DOHH2 (cell line): ENCODE measurements at regions not wholly inside any gene's neighbourhood (a gene's known extent, or its start where the extent isn't known, plus 50 kb on each side); places are given as distances from the start of the nearest gene placed in this dataset.

Experiments
- H3F3A ChIP-seq: fragments of 200-600 bp; sonication (generic), shearing (Covaris generic); 2 replicates; pipeline ENCODE4 v1.6.0; 2016; ENCODE audit warnings: antibody characterized with exemption, mild to moderate bottlenecking; ENCODE audit not compliant: control insufficient read depth, insufficient read depth
- H3K27ac ChIP-seq: fragments of 200-600 bp; sonication (generic); 2 replicates; pipeline ENCODE4 v1.5.1; 2014; ENCODE audit warnings: low read depth, mild to moderate bottlenecking, low read length, moderate library complexity
- H3K27me3 ChIP-seq: fragments of 200-600 bp; sonication (generic); 2 replicates; pipeline ENCODE4 v1.6.1; 2014; ENCODE audit warnings: mild to moderate bottlenecking, low read length, mixed read lengths; ENCODE audit not compliant: control insufficient read depth
- H3K36me3 ChIP-seq: fragments of 200-600 bp; sonication (generic); 2 replicates; pipeline ENCODE4 v1.6.1; 2014; ENCODE audit warnings: mild to moderate bottlenecking, low read length, moderate library complexity, mixed read lengths; ENCODE audit not compliant: control insufficient read depth
- H3K4me1 ChIP-seq: fragments of 200-600 bp; sonication (generic); 2 replicates; pipeline ENCODE4 v1.6.1; 2014; ENCODE audit warnings: mild to moderate bottlenecking, low read length, mixed read lengths; ENCODE audit not compliant: control insufficient read depth
- H3K4me2 ChIP-seq: fragments of 200-600 bp; sonication (generic); 2 replicates; pipeline ENCODE4 v1.6.0; 2014; ENCODE audit warnings: mild to moderate bottlenecking, low read length, moderate library complexity
- H3K4me3 ChIP-seq: fragments of 200-600 bp; sonication (generic); 2 replicates; pipeline ENCODE4 v1.5.1; 2014; ENCODE audit warnings: mild to moderate bottlenecking, low read length, mixed read lengths
- H3K79me2 ChIP-seq: fragments of 200-600 bp; sonication (generic); 2 replicates; pipeline ENCODE4 v1.6.1; 2014; ENCODE audit warnings: mild to moderate bottlenecking, low read length, mixed read lengths; ENCODE audit not compliant: control insufficient read depth
- H3K9me2 ChIP-seq: fragments of 200-600 bp; sonication (generic); replicated peaks from 2 replicates; pipeline ENCODE4 v1.6.1; 2014; ENCODE audit warnings: mild to moderate bottlenecking, low read length, mixed read lengths; ENCODE audit not compliant: control insufficient read depth
- H3K9me3 ChIP-seq: fragments of 200-600 bp; sonication (generic); 2 replicates; pipeline ENCODE4 v1.6.1; 2014; ENCODE audit warnings: antibody characterized with exemption, low read length, mixed read lengths; ENCODE audit not compliant: control insufficient read depth, insufficient read depth
- H4K20me1 ChIP-seq: fragments of 200-600 bp; sonication (generic); 2 replicates; pipeline ENCODE4 v1.6.0; 2014; ENCODE audit warnings: low read depth, mild to moderate bottlenecking, antibody characterized with exemption, low read length, moderate library complexity; ENCODE audit not compliant: control insufficient read depth, insufficient read depth
- EZH2phosphoT487 ChIP-seq: fragments of 200-600 bp; sonication (generic); IDR thresholded peaks from 2 replicates; pipeline ENCODE4 v1.6.1; 2017; ENCODE audit warnings: borderline replicate concordance, mild to moderate bottlenecking, antibody characterized with exemption, low read length, moderate library complexity, mixed read lengths
- TF ChIP-seq, protein P1 (sequence below): fragments of 200-600 bp; sonication (generic); IDR thresholded peaks from one replicate; pipeline ENCODE4 v1.5.1; 2014; ENCODE audit warnings: antibody characterized with exemption, mild to moderate bottlenecking, low read depth, low read length; ENCODE audit not compliant: poor library complexity, severe bottlenecking

DNA sequence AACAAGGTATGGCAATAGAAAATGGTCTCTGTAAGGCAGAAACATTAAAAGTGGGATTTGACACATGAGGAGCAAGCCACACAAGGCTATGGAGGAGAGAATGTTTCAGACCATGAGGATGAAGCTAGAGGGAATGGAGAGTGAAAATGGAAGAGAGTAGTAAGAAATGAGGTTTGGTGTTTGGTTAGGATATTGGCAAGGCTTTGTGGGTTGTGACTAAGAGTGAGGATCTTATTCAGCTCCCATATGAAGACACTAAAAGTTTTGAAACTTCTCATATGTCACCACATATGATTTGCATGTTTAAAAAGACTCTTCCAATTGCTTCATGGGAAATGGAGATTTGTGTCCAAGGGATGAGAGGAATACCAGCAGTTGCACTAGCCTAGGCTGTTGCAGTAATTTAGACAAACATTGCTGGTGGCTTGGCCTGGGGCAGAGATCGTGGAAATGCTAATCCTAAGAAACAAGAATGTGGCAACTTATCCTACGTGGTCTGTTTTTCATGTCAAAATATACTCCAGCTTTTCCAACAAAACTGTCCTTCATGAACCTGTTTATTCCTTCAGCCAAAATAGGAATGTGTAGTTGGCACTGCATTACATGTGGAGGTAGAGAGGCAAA is 749.0 kb downstream of the PDCD6IP start:
- Histone ChIP-seq H3K9me3 (no peaks in the 10 kb centered on the region), H3K9me2 (no peaks in the 10 kb centered on the region), H3K27me3 (no peaks in the 10 kb centered on the region), H3K4me1 (no peaks in the 10 kb centered on the region), H3F3A (no peaks in the 10 kb centered on the region), H3K4me2 (no peak overlapping the region), H3K27ac (no peak overlapping the region), H4K20me1 (no peaks in the 10 kb centered on the region), H3K36me3 (no peaks in the 10 kb centered on the region), H3K4me3 (no peak overlapping the region), H3K79me2 (no peaks in the 10 kb centered on the region)
- TF ChIP-seq, protein P1, sequence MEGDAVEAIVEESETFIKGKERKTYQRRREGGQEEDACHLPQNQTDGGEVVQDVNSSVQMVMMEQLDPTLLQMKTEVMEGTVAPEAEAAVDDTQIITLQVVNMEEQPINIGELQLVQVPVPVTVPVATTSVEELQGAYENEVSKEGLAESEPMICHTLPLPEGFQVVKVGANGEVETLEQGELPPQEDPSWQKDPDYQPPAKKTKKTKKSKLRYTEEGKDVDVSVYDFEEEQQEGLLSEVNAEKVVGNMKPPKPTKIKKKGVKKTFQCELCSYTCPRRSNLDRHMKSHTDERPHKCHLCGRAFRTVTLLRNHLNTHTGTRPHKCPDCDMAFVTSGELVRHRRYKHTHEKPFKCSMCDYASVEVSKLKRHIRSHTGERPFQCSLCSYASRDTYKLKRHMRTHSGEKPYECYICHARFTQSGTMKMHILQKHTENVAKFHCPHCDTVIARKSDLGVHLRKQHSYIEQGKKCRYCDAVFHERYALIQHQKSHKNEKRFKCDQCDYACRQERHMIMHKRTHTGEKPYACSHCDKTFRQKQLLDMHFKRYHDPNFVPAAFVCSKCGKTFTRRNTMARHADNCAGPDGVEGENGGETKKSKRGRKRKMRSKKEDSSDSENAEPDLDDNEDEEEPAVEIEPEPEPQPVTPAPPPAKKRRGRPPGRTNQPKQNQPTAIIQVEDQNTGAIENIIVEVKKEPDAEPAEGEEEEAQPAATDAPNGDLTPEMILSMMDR = no peak
- TF ChIP-seq EZH2phosphoT487 = no peak

- Histone ChIP-seq H3K4me3 (no peak overlapping the region), H3K27ac (no peak overlapping the region), H3K36me3 (no peaks in the 10 kb centered on the region), H3K4me1 (no peaks in the 10 kb centered on the region), H3K9me3 (no peaks in the 10 kb centered on the region), H3K9me2 (no peaks in the 10 kb centered on the region), H3F3A (no peaks in the 10 kb centered on the region), H4K20me1 (no peaks in the 10 kb centered on the region), H3K4me2 (no peak overlapping the region), H3K27me3 (no peaks in the 10 kb centered on the region), H3K79me2 (no peaks in the 10 kb centered on the region)
- TF ChIP-seq, protein P1 = no peak
- no peak for TF ChIP-seq EZH2phosphoT487
Observed at GRCh38 chr3:34567266-34567665, 768.8 kb downstream of the PDCD6IP start.

DNA sequence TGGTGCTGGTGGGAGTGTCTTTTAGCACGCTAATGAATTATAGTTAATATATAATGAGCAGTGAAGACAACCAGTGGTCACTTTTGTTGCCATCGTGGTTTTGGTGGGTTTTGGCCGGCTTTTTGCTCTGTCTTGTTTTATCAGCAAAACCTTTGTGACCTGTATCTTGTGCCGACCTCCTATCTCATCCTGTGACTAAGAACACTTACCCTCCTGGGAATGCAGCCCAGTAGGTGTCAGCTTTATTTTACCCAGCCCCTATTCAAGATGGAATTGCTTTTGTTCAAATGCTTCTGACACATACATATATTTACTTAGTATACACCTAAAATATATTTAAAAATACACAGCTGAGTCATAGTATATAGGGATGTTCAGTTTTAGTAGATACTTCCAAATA is 770.3 kb downstream of the PDCD6IP start:
- Histone ChIP-seq H4K20me1 (no peaks in the 10 kb centered on the region), H3K9me3 (no peaks in the 10 kb centered on the region)

More for the DNA sequence above, 770.3 kb downstream of the PDCD6IP start:
- Histone ChIP-seq H3K27me3 (no peaks in the 10 kb centered on the region), H3K4me3 (no peak overlapping the region), H3K27ac (no peak overlapping the region), H3K9me2 (no peaks in the 10 kb centered on the region), H3K4me2 (no peak overlapping the region), H3K36me3 (no peaks in the 10 kb centered on the region), H3F3A (no peaks in the 10 kb centered on the region), H3K4me1 (no peaks in the 10 kb centered on the region), H3K79me2 (no peaks in the 10 kb centered on the region)
- no peak for TF ChIP-seq EZH2phosphoT487
- TF ChIP-seq, protein P1 = no peak
